ENCODE measurements at regions not wholly inside any gene's neighbourhood (a gene's known extent, or its start where the extent isn't known, plus 50 kb on each side); places are given as distances from the start of the nearest gene placed in this dataset.

- TF ChIP-seq CTCF (IDR thresholded peaks at IDR 0.05): no peak
- H3K27me3 Mint-ChIP-seq (ENCODE audit: low read depth): no peaks in the 10 kb centered on the region
- H3K36me3 Mint-ChIP-seq (ENCODE audit: low read depth): no peaks in the 10 kb centered on the region
- H3K4me1 Mint-ChIP-seq (ENCODE audit: low read depth): peaks cover 3% of the 10 kb centered on the region
- no peak for DNase-seq (ENCODE audit: low spot score)
- H3K9me3 Mint-ChIP-seq (ENCODE audit: low read depth): peaks cover 9% of the 10 kb centered on the region
- no peak overlapping the region for H3K27ac Mint-ChIP-seq (ENCODE audit: unreplicated experiment)
- H3K4me3 Mint-ChIP-seq (ENCODE audit: unreplicated experiment): no peak overlapping the region
Observed at GRCh38 chr7:40978047-40978446, 724.8 kb downstream of the INHBA start.

GRCh38 chr7:40977533-40977932, 725.4 kb downstream of the INHBA start:
- peaks cover 7% of the 10 kb centered on the region for H3K4me1 Mint-ChIP-seq (ENCODE audit: low read depth)

GRCh38 chr7:40972426-40972825, 730.5 kb downstream of the INHBA start:
- H3K27me3 Mint-ChIP-seq (ENCODE audit: low read depth): no peaks in the 10 kb centered on the region
- H3K4me1 Mint-ChIP-seq (ENCODE audit: low read depth): peaks cover 9% of the 10 kb centered on the region
- no peaks in the 10 kb centered on the region for H3K9me3 Mint-ChIP-seq (ENCODE audit: low read depth)
- no peak overlapping the region for H3K4me3 Mint-ChIP-seq (ENCODE audit: unreplicated experiment)
- no peak for DNase-seq (ENCODE audit: low spot score)
- H3K27ac Mint-ChIP-seq (ENCODE audit: unreplicated experiment): no peak overlapping the region
- H3K36me3 Mint-ChIP-seq (ENCODE audit: low read depth): no peaks in the 10 kb centered on the region
- TF ChIP-seq CTCF (IDR thresholded peaks at IDR 0.05): no peak

More at GRCh38 chr7:40977533-40977932, 725.4 kb downstream of the INHBA start:
- H3K27ac Mint-ChIP-seq (ENCODE audit: unreplicated experiment): no peak overlapping the region
- H3K4me3 Mint-ChIP-seq (ENCODE audit: unreplicated experiment): no peak overlapping the region
- no peaks in the 10 kb centered on the region for H3K36me3 Mint-ChIP-seq (ENCODE audit: low read depth)
- no peak for DNase-seq (ENCODE audit: low spot score)
- no peak for TF ChIP-seq CTCF (IDR thresholded peaks at IDR 0.05)
- H3K9me3 Mint-ChIP-seq (ENCODE audit: low read depth): peaks cover 9% of the 10 kb centered on the region
- H3K27me3 Mint-ChIP-seq (ENCODE audit: low read depth): no peaks in the 10 kb centered on the region

- Mint-ChIP-seq H3K27ac (ENCODE audit: unreplicated experiment) (no peak overlapping the region), H3K27me3 (ENCODE audit: low read depth) (no peaks in the 10 kb centered on the region), H3K4me3 (ENCODE audit: unreplicated experiment) (no peak overlapping the region), H3K9me3 (ENCODE audit: low read depth) (no peaks in the 10 kb centered on the region), H3K36me3 (ENCODE audit: low read depth) (no peaks in the 10 kb centered on the region), H3K4me1 (ENCODE audit: low read depth) (peaks cover 13% of the 10 kb centered on the region)
- DNase-seq (ENCODE audit: low spot score): no peak
- TF ChIP-seq CTCF (IDR thresholded peaks at IDR 0.05): no peak
Observed at GRCh38 chr7:40969641-40970040, 733.2 kb downstream of the INHBA start.

GRCh38 chr7:40966693-40967092, 736.2 kb downstream of the INHBA start:
- Mint-ChIP-seq H3K27ac (ENCODE audit: unreplicated experiment) (no peak overlapping the region), H3K4me1 (ENCODE audit: low read depth) (peaks cover 9% of the 10 kb centered on the region), H3K27me3 (ENCODE audit: low read depth) (no peaks in the 10 kb centered on the region), H3K4me3 (ENCODE audit: unreplicated experiment) (no peak overlapping the region), H3K9me3 (ENCODE audit: low read depth) (peaks cover under 1% of the 10 kb centered on the region), H3K36me3 (ENCODE audit: low read depth) (no peaks in the 10 kb centered on the region)
- no peak for DNase-seq (ENCODE audit: low spot score)
- no peak for TF ChIP-seq CTCF (IDR thresholded peaks at IDR 0.05)
